Right lobe of liver (tissue), 6 donors: ENCODE measurements at regions not wholly inside any gene's neighbourhood (a gene's known extent, or its start where the extent isn't known, plus 50 kb on each side); places are given as distances from the start of the nearest gene placed in this dataset.

ENCODE experiments used
- ATAC-seq, 4 donors: fragments of 200-7000 bp; cut with Tn5 transposase; one replicate each; pipeline ENCODE4 v1.9.1; 2020; ENCODE audit warnings: mild to moderate bottlenecking in 4 of 4, moderate library complexity in 4 of 4
- DNase-seq, 3 donors: peaks; one replicate each; pipeline ENCODE4 v3.0.0-alpha.2; 2020
- H3K27ac ChIP-seq, 3 donors: fragments of 200-600 bp; one replicate each; pipeline ENCODE4 v1.8.0; 2022
- H3K27me3 ChIP-seq, 2 donors: fragments of 200-600 bp; one replicate each; pipeline ENCODE4 v1.8.0; 2022
- H3K36me3 ChIP-seq, 4 donors: fragments of 200-600 bp; sonication (generic) in 1 of 4; one replicate each; pipeline versions ENCODE4 v1.5.1 to v1.8.0; 2017 to 2022; ENCODE audit warnings: control low read depth in 1 of 4
- H3K4me1 ChIP-seq, 4 donors: fragments of 200-600 bp; sonication (generic) in 1 of 4; one replicate each; pipeline versions ENCODE4 v1.5.1 to v1.8.0; 2017 to 2022; ENCODE audit warnings: control low read depth in 1 of 4
- H3K4me3 ChIP-seq, 3 donors: fragments of 200-600 bp; one replicate each; pipeline ENCODE4 v1.8.0; 2022
- H3K9me3 ChIP-seq, 4 donors: fragments of 200-600 bp; sonication (generic) in 1 of 4; one replicate each; pipeline versions ENCODE4 v1.5.1 to v1.8.0; 2017 to 2022; ENCODE audit warnings: control low read depth in 1 of 4
- CTCF ChIP-seq, 4 donors: fragments of 200-600 bp in 3 of 4; fragments of 450-650 bp in 1 of 4; IDR thresholded peaks; one replicate each; pipeline versions ENCODE4 v1.5.1 to v1.8.0; 2016 to 2022; ENCODE audit warnings: antibody characterized with exemption in 4 of 4, mild to moderate bottlenecking in 2 of 4
- POLR2A ChIP-seq: fragments of 450-650 bp; IDR thresholded peaks from one replicate; pipeline ENCODE4 v1.6.1; 2017; ENCODE audit warnings: antibody characterized with exemption, mild to moderate bottlenecking
- WGBS: methylation state at CpG from one replicate; pipeline ENCODE4 v1.1.6; 2018; ENCODE audit warnings: low coverage, low lambda C conversion rate; ENCODE audit not compliant: insufficient coverage; ENCODE audit errors: missing lambda C conversion rate; 5-methylcytosine and 5-hydroxymethylcytosine counted together
- intact Hi-C, 2 donors: fragments of 100-400 bp; cut with DNase I; formaldehyde crosslinking; loops; one replicate each; pipeline versions ENCODE4 v1.11.2 to v1.14.1; 2022
- donor health status: DM: no; HTN: yes; CAD: no.
- donor health status: DM: no; HTN: no; CAD: no.
- donor health status: DM: no; HTN: no; CAD: no.
- donor health status: DM: no; HTN: yes; CAD: no.
- donor health status: DM: no; HTN: yes; CAD: no.

- Histone ChIP-seq H3K9me3 (no peaks in the 10 kb centered on the region), H3K4me3 (no peak overlapping the region), H3K4me1 (no peaks in the 10 kb centered on the region), H3K27me3 (no peaks in the 10 kb centered on the region), H3K27ac (no peak overlapping the region), H3K36me3 (no peaks in the 10 kb centered on the region)
- DNase-seq (no peak), ATAC-seq (no peak)
- TF ChIP-seq POLR2A = no peak
- no peak for TF ChIP-seq CTCF (IDR thresholded peaks at IDR 0.05)
- intact Hi-C loops = no loop called here
Observed at GRCh38 chr11:129605815-129606214, 209.8 kb upstream of the TMEM45B start.

- H3K27ac ChIP-seq = no peak overlapping the region
- ATAC-seq (no peak), DNase-seq (no peak)
- TF ChIP-seq POLR2A = no peak
- no peak for TF ChIP-seq CTCF (IDR thresholded peaks at IDR 0.05)
- 47% methylated on average over 5 of the region's 6 CpGs for WGBS
- H3K9me3 ChIP-seq = no peaks in the 10 kb centered on the region
- no peaks in the 10 kb centered on the region for H3K27me3 ChIP-seq
- H3K4me1 ChIP-seq = no peaks in the 10 kb centered on the region
- H3K4me3 ChIP-seq = no peak overlapping the region
- intact Hi-C loops = no loop called here
- no peaks in the 10 kb centered on the region for H3K36me3 ChIP-seq
Observed at GRCh38 chr11:129608711-129609110, 206.9 kb upstream of the TMEM45B start.

GRCh38 chr11:129610125-129610524 lies 205.5 kb upstream of the TMEM45B start:
- Histone ChIP-seq H3K4me1 (no peaks in the 10 kb centered on the region), H3K9me3 (no peaks in the 10 kb centered on the region), H3K27ac (no peak overlapping the region), H3K27me3 (no peaks in the 10 kb centered on the region), H3K36me3 (no peaks in the 10 kb centered on the region), H3K4me3 (no peak overlapping the region)
- 80% methylated on average over 1 of the region's 7 CpGs for WGBS
- TF ChIP-seq CTCF (IDR thresholded peaks at IDR 0.05) = no peak
- DNase-seq = no peak
- intact Hi-C loops = no loop called here
- ATAC-seq = no peak

GRCh38 chr11:129610545-129610944 lies 205.1 kb upstream of the TMEM45B start:
- H3K4me1 ChIP-seq = no peaks in the 10 kb centered on the region
- WGBS = 40% methylated on average over 4 of the region's 5 CpGs
- DNase-seq (no peak), ATAC-seq (no peak)
- no peak for TF ChIP-seq CTCF (IDR thresholded peaks at IDR 0.05)
- TF ChIP-seq POLR2A = no peak
- no peaks in the 10 kb centered on the region for H3K27me3 ChIP-seq
- intact Hi-C loops = no loop called here
- H3K36me3 ChIP-seq = no peaks in the 10 kb centered on the region
- no peak overlapping the region for H3K27ac ChIP-seq
- no peak overlapping the region for H3K4me3 ChIP-seq
- H3K9me3 ChIP-seq = no peaks in the 10 kb centered on the region

- intact Hi-C loops = no loop called here
- Histone ChIP-seq H3K4me3 (no peak overlapping the region), H3K27ac (no peak overlapping the region), H3K27me3 (no peaks in the 10 kb centered on the region), H3K9me3 (no peaks in the 10 kb centered on the region), H3K4me1 (no peaks in the 10 kb centered on the region), H3K36me3 (no peaks in the 10 kb centered on the region)
- 36% methylated on average over 16 of the region's 17 CpGs for WGBS
- no peak for ATAC-seq
- DNase-seq = no peak
- TF ChIP-seq POLR2A (no peak), CTCF (IDR thresholded peaks at IDR 0.05) (no peak)
Observed at GRCh38 chr11:129611661-129612446, 203.8 kb upstream of the TMEM45B start.
